HEK293 (cell line): ENCODE measurements at regions not wholly inside any gene's neighbourhood (a gene's known extent, or its start where the extent isn't known, plus 50 kb on each side); places are given as distances from the start of the nearest gene placed in this dataset.

Source experiments
- CTCF ChIA-PET: fragments of 350-600 bp; formaldehyde crosslinking; extraction: SDS; loops from one replicate; lab custom pipeline; 2021; ENCODE audit warnings: antibody characterized with exemption; lab: Yijun Ruan, JAX
- POLR2A ChIA-PET: fragments of 300-600 bp; formaldehyde crosslinking; extraction: SDS; loops from one replicate; lab custom pipeline; 2020; ENCODE audit warnings: antibody characterized with exemption, inconsistent platforms; lab: Yijun Ruan, JAX
- H3K27ac ChIP-seq: fragments of 200-500 bp; sonication (Bioruptor generic); 2 replicates; pipeline ENCODE4 v1.5.1; 2014; ENCODE audit warnings: low read depth, low read length, control low read depth, inconsistent platforms; ENCODE audit errors: extremely low read depth
- H3K36me3 ChIP-seq, 2 experiments: fragments of 200-500 bp in 1 of 2; sonication (Bioruptor generic) in 1 of 2; 1 replicate in 1 of 2; 2 replicates in 1 of 2; pipeline ENCODE4 v1.5.1; 2014 to 2017; ENCODE audit warnings: inconsistent platforms in 2 of 2, low read length in 2 of 2; ENCODE audit not compliant: control insufficient read depth in 2 of 2, insufficient read depth in 1 of 2
- H3K4me1 ChIP-seq: fragments of 200-500 bp; sonication (Bioruptor generic); 2 replicates; pipeline ENCODE4 v1.5.1; 2014; ENCODE audit warnings: mild to moderate bottlenecking, low read length, inconsistent platforms; ENCODE audit not compliant: control insufficient read depth, insufficient read depth
- H3K4me3 ChIP-seq: 2 replicates; pipeline ENCODE4 v1.5.1; 2011; ENCODE audit warnings: low read depth, mild to moderate bottlenecking, control low read depth, low read length, moderate library complexity
- H3K9me3 ChIP-seq: fragments of 200-500 bp; sonication (Bioruptor generic); 2 replicates; pipeline ENCODE4 v1.5.1; 2014; ENCODE audit warnings: low read depth, low read length, inconsistent platforms; ENCODE audit not compliant: control insufficient read depth, insufficient read depth
- GLI4 ChIP-seq: fragments of 450-650 bp; formaldehyde crosslinking; IDR thresholded peaks from 2 replicates; pipeline ENCODE4 v1.5.1; 2016; ENCODE audit warnings: missing biosample characterization, missing genetic modification characterization
- GLIS2 ChIP-seq: fragments of 450-650 bp; formaldehyde crosslinking; IDR thresholded peaks from 2 replicates; pipeline ENCODE4 v1.5.1; 2016; ENCODE audit warnings: missing biosample characterization, missing genetic modification characterization
- KLF1 ChIP-seq: fragments of 450-650 bp; formaldehyde crosslinking; IDR thresholded peaks from 2 replicates; pipeline ENCODE4 v1.5.1; 2016; ENCODE audit warnings: missing biosample characterization, missing genetic modification characterization
- KLF9 ChIP-seq: fragments of 450-650 bp; formaldehyde crosslinking; IDR thresholded peaks from 2 replicates; pipeline ENCODE4 v1.5.1; 2016; ENCODE audit warnings: missing biosample characterization, missing genetic modification characterization, low read depth
- OSR2 ChIP-seq: fragments of 450-650 bp; formaldehyde crosslinking; IDR thresholded peaks from 2 replicates; pipeline ENCODE4 v1.5.1; 2016; ENCODE audit warnings: missing biosample characterization, missing genetic modification characterization
- ZBTB17 ChIP-seq: fragments of 450-650 bp; formaldehyde crosslinking; IDR thresholded peaks from 2 replicates; pipeline ENCODE4 v1.5.1; 2016; ENCODE audit warnings: missing biosample characterization, missing genetic modification characterization
- ZBTB20 ChIP-seq: fragments of 450-650 bp; formaldehyde crosslinking; IDR thresholded peaks from 2 replicates; pipeline ENCODE4 v1.5.1; 2016; ENCODE audit warnings: missing biosample characterization, missing genetic modification characterization
- ZBTB26 ChIP-seq: fragments of 450-650 bp; formaldehyde crosslinking; optimal IDR thresholded peaks from 2 replicates; pipeline ENCODE3; 2016; ENCODE audit warnings: missing biosample characterization, mild to moderate bottlenecking, missing genetic modification characterization
- ZFP37 ChIP-seq: fragments of 450-650 bp; formaldehyde crosslinking; IDR thresholded peaks from 2 replicates; pipeline ENCODE4 v1.5.1; 2016; ENCODE audit warnings: missing biosample characterization, missing genetic modification characterization
- ZFP69B ChIP-seq: fragments of 450-650 bp; formaldehyde crosslinking; IDR thresholded peaks from 2 replicates; pipeline ENCODE4 v1.5.1; 2016; ENCODE audit warnings: missing biosample characterization, missing genetic modification characterization
- ZNF114 ChIP-seq: fragments of 450-650 bp; formaldehyde crosslinking; IDR thresholded peaks from 2 replicates; pipeline ENCODE4 v1.5.0; 2017; ENCODE audit warnings: missing biosample characterization, missing genetic modification characterization
- ZNF175 ChIP-seq: fragments of 450-650 bp; formaldehyde crosslinking; IDR thresholded peaks from 2 replicates; pipeline ENCODE4 v1.5.1; 2016; ENCODE audit warnings: missing biosample characterization, missing genetic modification characterization
- ZNF274 ChIP-seq, 2 experiments: fragments of 200-500 bp in 1 of 2; fragments of 450-650 bp in 1 of 2; sonication (Bioruptor generic) in 1 of 2; formaldehyde crosslinking in 1 of 2; IDR thresholded peaks; 2 replicates each; pipeline versions ENCODE4 v1.5.1 to v1.6.1; 2014 to 2016; ENCODE audit warnings: borderline replicate concordance in 1 of 2, inconsistent platforms in 1 of 2, low read length in 1 of 2, missing biosample characterization in 1 of 2, missing genetic modification characterization in 1 of 2
- ZNF335 ChIP-seq: fragments of 450-650 bp; formaldehyde crosslinking; conservative IDR thresholded peaks from 2 replicates; pipeline ENCODE4 v1.5.1; 2016; ENCODE audit warnings: missing biosample characterization, missing genetic modification characterization
- ZNF37A ChIP-seq: fragments of 450-650 bp; IDR thresholded peaks from 2 replicates; pipeline ENCODE4 v1.5.1; 2018; ENCODE audit warnings: missing biosample characterization, missing genetic modification characterization
- ZNF473 ChIP-seq: fragments of 450-650 bp; formaldehyde crosslinking; IDR thresholded peaks from 2 replicates; pipeline ENCODE4 v1.5.1; 2017; ENCODE audit warnings: missing biosample characterization, missing genetic modification characterization
- ZNF521 ChIP-seq: fragments of 450-650 bp; formaldehyde crosslinking; IDR thresholded peaks from 2 replicates; pipeline ENCODE4 v1.5.1; 2017; ENCODE audit warnings: missing biosample characterization, mild to moderate bottlenecking, missing genetic modification characterization
- ZNF747 ChIP-seq: fragments of 450-650 bp; formaldehyde crosslinking; IDR thresholded peaks from 2 replicates; pipeline ENCODE4 v1.5.1; 2016; ENCODE audit warnings: missing biosample characterization, missing genetic modification characterization
- ZNF785 ChIP-seq: fragments of 450-650 bp; formaldehyde crosslinking; IDR thresholded peaks from 2 replicates; pipeline ENCODE4 v1.5.1; 2016; ENCODE audit warnings: missing biosample characterization, missing genetic modification characterization
- ZNF843 ChIP-seq: fragments of 450-650 bp; formaldehyde crosslinking; IDR thresholded peaks from 2 replicates; pipeline ENCODE4 v1.5.1; 2016; ENCODE audit warnings: missing biosample characterization, missing genetic modification characterization
- ZSCAN18 ChIP-seq: fragments of 450-650 bp; formaldehyde crosslinking; IDR thresholded peaks from 2 replicates; pipeline ENCODE4 v1.5.1; 2016; ENCODE audit warnings: missing biosample characterization, missing genetic modification characterization
- ZXDB ChIP-seq: fragments of 450-650 bp; formaldehyde crosslinking; IDR thresholded peaks from 2 replicates; pipeline ENCODE4 v1.5.1; 2016; ENCODE audit warnings: missing biosample characterization, missing genetic modification characterization

- Histone ChIP-seq H3K9me3 (no peaks in the 10 kb centered on the region), H3K4me1 (no peaks in the 10 kb centered on the region)
- POLR2A ChIA-PET = no interaction called here
- no peak for TF ChIP-seq ZNF37A
- TF ChIP-seq KLF1 (tag by site-specific recombination) = no peak
- TF ChIP-seq ZNF521 (tag by site-specific recombination) = no peak
- 0 out of 2 replicates have a peak, but pooled peaks have one; percentile 18 for TF ChIP-seq ZNF335 (tag by site-specific recombination)
- TF ChIP-seq, all 188 proteins: peak for 1
- H3K4me3 ChIP-seq = no peak overlapping the region
- CTCF ChIA-PET = interaction anchor here (0.5 to 0.7 kb wide), 3 partner anchors 59 to 247 kb away, joined by 3 to 6 read pairs (median 3); no protein-coding TSS in a partner anchor
- no peak overlapping the region for H3K27ac ChIP-seq
- H3K36me3 ChIP-seq = no peaks in the 10 kb centered on the region
These were observed 229.1 kb upstream of the FN1 start for GRCh38 chr2:215664847-215665525.

- ChIA-PET CTCF (no interaction called here), POLR2A (no interaction called here)
- H3K4me1 ChIP-seq = no peaks in the 10 kb centered on the region; the same call in 1 of the 2 replicates
- no peaks in the 10 kb centered on the region for H3K9me3 ChIP-seq
- H3K36me3 ChIP-seq = no peaks in the 10 kb centered on the region
- TF ChIP-seq KLF9 (tag by site-specific recombination) (no peak), ZNF114 (tag by site-specific recombination) (no peak), GLI4 (tag by site-specific recombination) (no peak), ZBTB20 (tag by site-specific recombination) (no peak), ZFP37 (tag by site-specific recombination) (no peak), ZNF785 (no peak), ZBTB26 (no peak), ZBTB17 (tag by site-specific recombination) (no peak), ZNF747 (tag by site-specific recombination) (no peak), ZNF274 (IDR thresholded peaks at IDR 0.05; ENCODE audit: low read length) (no peak), ZNF274 (tag by site-specific recombination; IDR thresholded peaks at IDR 0.05; ENCODE audit: borderline replicate concordance) (no peak), OSR2 (tag by site-specific recombination) (no peak), ZSCAN18 (tag by site-specific recombination) (no peak), ZNF175 (no peak), KLF1 (tag by site-specific recombination) (no peak), ZNF843 (tag by site-specific recombination) (no peak), ZXDB (no peak), GLIS2 (tag by site-specific recombination) (no peak), ZNF473 (tag by site-specific recombination) (no peak), ZFP69B (tag by site-specific recombination) (no peak)
- H3K27ac ChIP-seq = no peak overlapping the region
- H3K4me3 ChIP-seq = no peak overlapping the region
These were observed 226.8 kb upstream of the FN1 start for GRCh38 chr2:215662715-215663114.
